SH-SY5Y (cell line): ENCODE measurements at regions not wholly inside any gene's neighbourhood (a gene's known extent, or its start where the extent isn't known, plus 50 kb on each side); places are given as distances from the start of the nearest gene placed in this dataset.

Experiments
- GATA2 ChIP-seq: IDR thresholded peaks from 2 replicates; pipeline ENCODE4 v1.6.1; 2011; ENCODE audit warnings: mild to moderate bottlenecking, low read depth, low read length
- GATA3 ChIP-seq: IDR thresholded peaks from 2 replicates; pipeline ENCODE4 v1.6.1; 2011; ENCODE audit warnings: low read depth, mild to moderate bottlenecking, low read length, moderate library complexity

- TF ChIP-seq GATA2 (no peak), GATA3 (no peak)
These were observed 163.3 kb downstream of the TMTC3 start for GRCh38 chr12:88305254-88305890.

GRCh38 chr12:88306471-88307069 lies 164.5 kb downstream of the TMTC3 start:
- no peak for TF ChIP-seq GATA2
- TF ChIP-seq GATA3: no peak

GRCh38 chr12:88307961-88308360 lies 165.9 kb downstream of the TMTC3 start:
- no peak for TF ChIP-seq GATA2
- no peak for TF ChIP-seq GATA3

GRCh38 chr12:88308825-88309224 lies 166.7 kb downstream of the TMTC3 start:
- TF ChIP-seq GATA2: no peak

GRCh38 chr12:88309546-88309945 lies 167.4 kb downstream of the TMTC3 start:
- TF ChIP-seq GATA3 (no peak), GATA2 (no peak)

- TF ChIP-seq GATA3 (no peak), GATA2 (no peak)
These were observed 168.0 kb downstream of the TMTC3 start for GRCh38 chr12:88310069-88310468.

GRCh38 chr12:88310666-88311065 lies 168.6 kb downstream of the TMTC3 start:
- TF ChIP-seq GATA2 (no peak), GATA3 (no peak)

GRCh38 chr12:88313554-88313953 lies 171.4 kb downstream of the TMTC3 start:
- TF ChIP-seq GATA3 (no peak), GATA2 (no peak)

GRCh38 chr12:88314706-88315105 lies 172.6 kb downstream of the TMTC3 start:
- TF ChIP-seq GATA3: no peak
- no peak for TF ChIP-seq GATA2

- TF ChIP-seq GATA3 (no peak), GATA2 (no peak)
These were observed 176.6 kb downstream of the TMTC3 start for GRCh38 chr12:88318726-88319125.

- TF ChIP-seq GATA3 (no peak), GATA2 (no peak)
These were observed 183.1 kb downstream of the TMTC3 start for GRCh38 chr12:88325076-88325815.

GRCh38 chr12:88325816-88326189 lies 183.7 kb downstream of the TMTC3 start:
- TF ChIP-seq GATA3 (no peak), GATA2 (no peak)

- TF ChIP-seq GATA3: no peak
- no peak for TF ChIP-seq GATA2
These were observed 185.2 kb downstream of the TMTC3 start for GRCh38 chr12:88327276-88327675.

- no peak for TF ChIP-seq GATA3
- TF ChIP-seq GATA2: no peak
These were observed 186.0 kb downstream of the TMTC3 start for GRCh38 chr12:88328090-88328489.

GRCh38 chr12:88329833-88330232 lies 187.7 kb downstream of the TMTC3 start:
- TF ChIP-seq GATA2 (no peak), GATA3 (no peak)

GRCh38 chr12:88334271-88334670 lies 192.2 kb downstream of the TMTC3 start:
- TF ChIP-seq GATA3: no peak
- TF ChIP-seq GATA2: no peak
